Body of pancreas (tissue), 4 donors: ENCODE measurements at regions not wholly inside any gene's neighbourhood (a gene's known extent, or its start where the extent isn't known, plus 50 kb on each side); places are given as distances from the start of the nearest gene placed in this dataset.

Source experiments
- POLR2A ChIP-seq, 3 donors: fragments of 450-650 bp; IDR thresholded peaks; one replicate each; pipeline ENCODE4 v1.6.1; 2016; ENCODE audit warnings: antibody characterized with exemption in 3 of 3, mild to moderate bottlenecking in 2 of 3
- TF ChIP-seq, protein P1 (sequence below), 7 experiments: fragments of 450-650 bp in 4 of 7; fragments of 200-600 bp in 3 of 7; sonication (generic) in 3 of 7; IDR thresholded peaks; one replicate each; pipeline ENCODE4 v1.5.1; 2016 to 2019; ENCODE audit warnings: antibody characterized with exemption in 7 of 7

DNA sequence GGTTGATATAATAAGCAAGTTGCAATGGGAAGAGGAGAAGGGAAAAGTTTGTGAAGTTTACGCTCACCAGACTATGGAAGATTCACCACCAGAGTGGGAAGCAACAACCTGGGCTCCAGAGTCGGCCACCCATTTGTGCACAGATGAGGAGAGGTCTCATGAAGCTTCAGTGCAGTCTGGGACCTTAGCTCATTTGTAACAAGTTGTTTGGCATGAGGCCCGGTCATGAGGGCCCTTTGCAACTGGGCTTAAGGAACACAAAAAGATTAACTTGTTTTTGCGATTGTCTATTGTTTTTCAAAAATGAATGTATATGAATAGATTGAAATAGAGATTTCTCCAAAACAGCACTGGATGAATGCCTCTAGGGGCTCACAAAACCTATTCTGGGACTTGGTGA, 94.2 kb downstream of the ZNF737 start:
- no peak for TF ChIP-seq POLR2A (IDR thresholded peaks at IDR 0.05)
- TF ChIP-seq, protein P1, sequence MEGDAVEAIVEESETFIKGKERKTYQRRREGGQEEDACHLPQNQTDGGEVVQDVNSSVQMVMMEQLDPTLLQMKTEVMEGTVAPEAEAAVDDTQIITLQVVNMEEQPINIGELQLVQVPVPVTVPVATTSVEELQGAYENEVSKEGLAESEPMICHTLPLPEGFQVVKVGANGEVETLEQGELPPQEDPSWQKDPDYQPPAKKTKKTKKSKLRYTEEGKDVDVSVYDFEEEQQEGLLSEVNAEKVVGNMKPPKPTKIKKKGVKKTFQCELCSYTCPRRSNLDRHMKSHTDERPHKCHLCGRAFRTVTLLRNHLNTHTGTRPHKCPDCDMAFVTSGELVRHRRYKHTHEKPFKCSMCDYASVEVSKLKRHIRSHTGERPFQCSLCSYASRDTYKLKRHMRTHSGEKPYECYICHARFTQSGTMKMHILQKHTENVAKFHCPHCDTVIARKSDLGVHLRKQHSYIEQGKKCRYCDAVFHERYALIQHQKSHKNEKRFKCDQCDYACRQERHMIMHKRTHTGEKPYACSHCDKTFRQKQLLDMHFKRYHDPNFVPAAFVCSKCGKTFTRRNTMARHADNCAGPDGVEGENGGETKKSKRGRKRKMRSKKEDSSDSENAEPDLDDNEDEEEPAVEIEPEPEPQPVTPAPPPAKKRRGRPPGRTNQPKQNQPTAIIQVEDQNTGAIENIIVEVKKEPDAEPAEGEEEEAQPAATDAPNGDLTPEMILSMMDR (IDR thresholded peaks at IDR 0.05): no peak
